Uterus (tissue), 2 donors: ENCODE measurements at regions not wholly inside any gene's neighbourhood (a gene's known extent, or its start where the extent isn't known, plus 50 kb on each side); places are given as distances from the start of the nearest gene placed in this dataset.

Source experiments
- CTCF ChIP-seq, 4 experiments: fragments of 200-600 bp in 2 of 4; fragments of 450-650 bp in 2 of 4; sonication (generic) in 2 of 4; IDR thresholded peaks; one replicate each; pipeline ENCODE4 v1.5.1; 2016 to 2019; ENCODE audit warnings: antibody characterized with exemption in 4 of 4, mild to moderate bottlenecking in 2 of 4, moderate library complexity in 1 of 4
- POLR2A ChIP-seq, 2 donors: fragments of 450-650 bp; IDR thresholded peaks; one replicate each; pipeline ENCODE4 v1.6.1; 2016; ENCODE audit warnings: antibody characterized with exemption in 2 of 2, mild to moderate bottlenecking in 1 of 2, moderate library complexity in 1 of 2

DNA sequence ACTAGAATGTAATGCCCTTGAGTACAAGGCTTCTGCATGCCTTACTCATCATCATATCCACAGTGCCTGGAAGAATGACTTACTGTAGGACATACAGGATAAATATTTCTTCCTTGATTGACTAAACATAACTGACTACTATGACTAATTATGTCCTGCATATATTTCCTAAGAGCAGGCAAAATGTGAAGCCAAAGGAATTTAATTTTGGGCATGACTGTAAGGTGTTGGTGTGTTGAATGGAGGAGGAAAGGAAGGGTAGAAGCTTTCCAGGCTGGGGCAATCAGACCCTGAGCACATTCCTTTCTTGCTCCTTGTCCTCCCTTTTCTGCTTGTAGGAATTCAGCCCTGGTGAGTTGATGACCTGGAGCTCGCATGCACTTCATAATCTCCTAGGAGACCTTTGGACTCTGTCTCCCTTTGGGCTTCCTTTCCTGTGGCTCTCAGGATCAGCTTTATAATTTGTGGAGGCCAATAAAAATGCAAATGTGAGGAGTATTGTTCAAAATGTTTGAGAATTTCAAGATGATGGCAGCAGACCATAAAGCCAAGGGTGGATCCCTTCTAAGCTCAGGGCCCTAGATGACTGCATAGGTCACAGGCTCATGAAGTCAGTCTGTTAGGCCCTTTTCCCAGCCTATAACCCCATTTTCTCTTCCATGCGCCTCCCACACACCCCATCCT, 174.0 kb downstream of the HMHB1 start:
- TF ChIP-seq CTCF (IDR thresholded peaks at IDR 0.05): no peak
- no peak for TF ChIP-seq POLR2A (IDR thresholded peaks at IDR 0.05)
